ENCODE measurements at regions not wholly inside any gene's neighbourhood (a gene's known extent, or its start where the extent isn't known, plus 50 kb on each side); places are given as distances from the start of the nearest gene placed in this dataset.

DNA sequence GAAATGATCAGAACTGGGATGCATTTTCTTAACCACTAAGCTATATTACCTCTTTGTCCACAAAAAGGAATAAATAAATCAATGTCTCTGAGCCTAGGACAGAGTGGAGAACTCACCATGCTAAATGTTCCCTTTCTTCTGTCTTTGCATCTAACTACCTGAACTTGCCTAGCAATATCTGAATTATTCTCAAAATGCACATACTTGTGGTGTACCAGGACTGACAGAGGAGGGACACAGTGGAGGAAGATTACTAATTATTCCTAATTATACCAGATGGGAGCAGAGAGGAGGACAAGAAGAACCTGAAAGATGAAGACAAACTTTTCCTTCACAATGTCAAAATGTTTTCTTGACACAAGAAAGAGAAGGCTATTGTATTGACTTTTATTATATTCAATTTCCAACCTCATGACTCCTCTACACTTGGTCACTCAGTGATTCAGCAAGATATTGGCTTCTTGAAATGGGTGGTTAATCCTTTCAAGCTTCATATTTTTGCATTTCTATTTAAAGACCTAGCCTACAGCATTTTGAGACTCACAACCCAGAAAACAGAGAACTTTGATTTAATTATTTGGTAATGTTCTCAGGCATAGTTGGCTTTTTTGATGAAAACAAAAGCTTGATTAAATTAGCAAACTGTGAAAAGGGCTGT is 117.2 kb upstream of the LRFN5 start:
- no peak overlapping the region for H3K4me3 Mint-ChIP-seq
- TF ChIP-seq, protein P1, sequence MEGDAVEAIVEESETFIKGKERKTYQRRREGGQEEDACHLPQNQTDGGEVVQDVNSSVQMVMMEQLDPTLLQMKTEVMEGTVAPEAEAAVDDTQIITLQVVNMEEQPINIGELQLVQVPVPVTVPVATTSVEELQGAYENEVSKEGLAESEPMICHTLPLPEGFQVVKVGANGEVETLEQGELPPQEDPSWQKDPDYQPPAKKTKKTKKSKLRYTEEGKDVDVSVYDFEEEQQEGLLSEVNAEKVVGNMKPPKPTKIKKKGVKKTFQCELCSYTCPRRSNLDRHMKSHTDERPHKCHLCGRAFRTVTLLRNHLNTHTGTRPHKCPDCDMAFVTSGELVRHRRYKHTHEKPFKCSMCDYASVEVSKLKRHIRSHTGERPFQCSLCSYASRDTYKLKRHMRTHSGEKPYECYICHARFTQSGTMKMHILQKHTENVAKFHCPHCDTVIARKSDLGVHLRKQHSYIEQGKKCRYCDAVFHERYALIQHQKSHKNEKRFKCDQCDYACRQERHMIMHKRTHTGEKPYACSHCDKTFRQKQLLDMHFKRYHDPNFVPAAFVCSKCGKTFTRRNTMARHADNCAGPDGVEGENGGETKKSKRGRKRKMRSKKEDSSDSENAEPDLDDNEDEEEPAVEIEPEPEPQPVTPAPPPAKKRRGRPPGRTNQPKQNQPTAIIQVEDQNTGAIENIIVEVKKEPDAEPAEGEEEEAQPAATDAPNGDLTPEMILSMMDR (conservative IDR thresholded peaks at IDR 0.05), result no peak
- no peaks in the 10 kb centered on the region for H3K4me1 Mint-ChIP-seq
- no peaks in the 10 kb centered on the region for H3K27me3 Mint-ChIP-seq (ENCODE audit: low read depth)
- no peak for DNase-seq (ENCODE audit: low read depth, low spot score)
- H3K27ac Mint-ChIP-seq (ENCODE audit: unreplicated experiment), result no peak overlapping the region
- no peaks in the 10 kb centered on the region for H3K36me3 Mint-ChIP-seq (ENCODE audit: low read depth)
- peaks cover 4% of the 10 kb centered on the region for H3K9me3 Mint-ChIP-seq

DNA sequence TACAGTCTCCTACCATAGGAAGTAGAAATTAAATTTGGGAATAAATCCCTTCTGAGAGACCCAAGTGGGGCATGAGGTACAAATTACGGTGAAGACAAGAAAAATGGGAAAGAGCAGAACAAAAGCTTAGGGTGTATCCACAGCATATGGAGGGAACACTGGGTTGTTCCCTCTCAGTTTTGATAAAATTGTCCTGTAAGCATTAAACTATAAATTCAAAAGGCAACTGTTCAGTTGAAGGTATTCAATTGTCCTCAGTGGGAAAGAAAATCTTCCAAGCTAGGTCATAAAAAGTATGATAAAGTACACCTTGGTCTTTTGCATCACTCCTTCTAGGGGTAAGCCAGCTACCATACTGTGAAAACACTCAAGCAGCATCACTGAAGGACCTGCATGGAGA is 118.3 kb upstream of the LRFN5 start:
- Mint-ChIP-seq H3K4me1 (no peaks in the 10 kb centered on the region), H3K27ac (ENCODE audit: unreplicated experiment) (no peak overlapping the region), H3K27me3 (ENCODE audit: low read depth) (no peaks in the 10 kb centered on the region), H3K4me3 (no peak overlapping the region), H3K9me3 (no peaks in the 10 kb centered on the region), H3K36me3 (ENCODE audit: low read depth) (no peaks in the 10 kb centered on the region)
- TF ChIP-seq, protein P1 (conservative IDR thresholded peaks at IDR 0.05), result no peak
- DNase-seq (ENCODE audit: low read depth, low spot score), result no peak

GRCh38 chr14:41482861-41483260 is 123.8 kb upstream of the LRFN5 start:
- H3K36me3 Mint-ChIP-seq (ENCODE audit: low read depth), result no peaks in the 10 kb centered on the region
- TF ChIP-seq, protein P1 (conservative IDR thresholded peaks at IDR 0.05), result no peak
- H3K4me1 Mint-ChIP-seq, result no peaks in the 10 kb centered on the region
- H3K27me3 Mint-ChIP-seq (ENCODE audit: low read depth), result no peaks in the 10 kb centered on the region
- no peak overlapping the region for H3K27ac Mint-ChIP-seq (ENCODE audit: unreplicated experiment)
- peaks cover 3% of the 10 kb centered on the region for H3K9me3 Mint-ChIP-seq
- H3K4me3 Mint-ChIP-seq, result no peak overlapping the region
- DNase-seq (ENCODE audit: low read depth, low spot score), result no peak

GRCh38 chr14:41476526-41476925 is 130.2 kb upstream of the LRFN5 start:
- peaks cover 8% of the 10 kb centered on the region for H3K4me1 Mint-ChIP-seq
- H3K9me3 Mint-ChIP-seq, result peaks cover 3% of the 10 kb centered on the region
- no peak overlapping the region for H3K4me3 Mint-ChIP-seq
- H3K36me3 Mint-ChIP-seq (ENCODE audit: low read depth), result no peaks in the 10 kb centered on the region
- TF ChIP-seq, protein P1 (conservative IDR thresholded peaks at IDR 0.05), result no peak
- no peak for DNase-seq (ENCODE audit: low read depth, low spot score)
- H3K27ac Mint-ChIP-seq (ENCODE audit: unreplicated experiment), result no peak overlapping the region
- H3K27me3 Mint-ChIP-seq (ENCODE audit: low read depth), result no peaks in the 10 kb centered on the region

- Mint-ChIP-seq H3K27me3 (ENCODE audit: low read depth) (no peaks in the 10 kb centered on the region), H3K36me3 (ENCODE audit: low read depth) (no peaks in the 10 kb centered on the region), H3K9me3 (no peaks in the 10 kb centered on the region), H3K4me1 (no peaks in the 10 kb centered on the region), H3K27ac (ENCODE audit: unreplicated experiment) (no peak overlapping the region), H3K4me3 (no peak overlapping the region)
- DNase-seq (ENCODE audit: low read depth, low spot score), result no peak
- TF ChIP-seq, protein P1 (conservative IDR thresholded peaks at IDR 0.05), result no peak
These were observed 145.3 kb upstream of the LRFN5 start for GRCh38 chr14:41461380-41461779.

All from neural crest cell (in vitro differentiated cells).